ENCODE measurements at regions not wholly inside any gene's neighbourhood (a gene's known extent, or its start where the extent isn't known, plus 50 kb on each side); places are given as distances from the start of the nearest gene placed in this dataset.

DNA sequence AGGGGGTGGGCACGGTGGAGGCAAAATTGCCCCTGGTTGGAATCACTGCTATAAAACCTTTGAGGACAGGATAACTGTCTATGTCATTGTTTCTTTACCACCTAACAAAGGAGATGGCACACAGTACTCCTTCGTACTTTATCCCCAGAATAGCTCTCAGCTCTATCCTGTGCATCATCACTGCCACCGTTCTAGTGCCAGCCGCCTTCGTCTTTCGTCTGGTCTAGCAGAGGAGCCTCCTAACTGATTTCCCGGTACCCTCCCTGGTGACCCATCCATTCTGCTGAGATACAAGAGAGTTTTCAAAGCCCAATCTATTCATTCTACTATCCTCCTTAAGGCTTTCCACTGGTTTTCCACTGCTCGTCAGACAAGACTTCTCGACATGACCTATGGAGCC, 67.9 kb upstream of the PRICKLE2 start:
- Histone ChIP-seq H3K36me3 (ENCODE audit: control insufficient read depth, low read length) (no peaks in the 10 kb centered on the region), H3K4me2 (ENCODE audit: low read length) (no peak overlapping the region), H3K9me2 (replicated peaks; ENCODE audit: control insufficient read depth, low read length) (no peaks in the 10 kb centered on the region), H3K79me2 (ENCODE audit: control insufficient read depth, low read length) (no peaks in the 10 kb centered on the region), H3K9me3 (ENCODE audit: control insufficient read depth, insufficient read depth, low read length) (peaks cover 11% of the 10 kb centered on the region; the same call in 1 of the 2 replicates), H3K4me1 (ENCODE audit: control insufficient read depth, low read length) (no peaks in the 10 kb centered on the region), H3K27me3 (ENCODE audit: control insufficient read depth, low read length) (no peaks in the 10 kb centered on the region), H3K4me3 (ENCODE audit: low read length) (no peak overlapping the region), H4K20me1 (ENCODE audit: control insufficient read depth, insufficient read depth, low read depth, low read length) (no peaks in the 10 kb centered on the region), H3F3A (ENCODE audit: control insufficient read depth, insufficient read depth) (no peaks in the 10 kb centered on the region), H3K27ac (ENCODE audit: low read depth, low read length) (no peak overlapping the region)
- TF ChIP-seq, protein P1, sequence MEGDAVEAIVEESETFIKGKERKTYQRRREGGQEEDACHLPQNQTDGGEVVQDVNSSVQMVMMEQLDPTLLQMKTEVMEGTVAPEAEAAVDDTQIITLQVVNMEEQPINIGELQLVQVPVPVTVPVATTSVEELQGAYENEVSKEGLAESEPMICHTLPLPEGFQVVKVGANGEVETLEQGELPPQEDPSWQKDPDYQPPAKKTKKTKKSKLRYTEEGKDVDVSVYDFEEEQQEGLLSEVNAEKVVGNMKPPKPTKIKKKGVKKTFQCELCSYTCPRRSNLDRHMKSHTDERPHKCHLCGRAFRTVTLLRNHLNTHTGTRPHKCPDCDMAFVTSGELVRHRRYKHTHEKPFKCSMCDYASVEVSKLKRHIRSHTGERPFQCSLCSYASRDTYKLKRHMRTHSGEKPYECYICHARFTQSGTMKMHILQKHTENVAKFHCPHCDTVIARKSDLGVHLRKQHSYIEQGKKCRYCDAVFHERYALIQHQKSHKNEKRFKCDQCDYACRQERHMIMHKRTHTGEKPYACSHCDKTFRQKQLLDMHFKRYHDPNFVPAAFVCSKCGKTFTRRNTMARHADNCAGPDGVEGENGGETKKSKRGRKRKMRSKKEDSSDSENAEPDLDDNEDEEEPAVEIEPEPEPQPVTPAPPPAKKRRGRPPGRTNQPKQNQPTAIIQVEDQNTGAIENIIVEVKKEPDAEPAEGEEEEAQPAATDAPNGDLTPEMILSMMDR (IDR thresholded peaks at IDR 0.05; ENCODE audit: low read depth, low read length, poor library complexity, severe bottlenecking) = no peak
- TF ChIP-seq EZH2phosphoT487 (IDR thresholded peaks at IDR 0.05; ENCODE audit: borderline replicate concordance, low read length) = no peak

DNA sequence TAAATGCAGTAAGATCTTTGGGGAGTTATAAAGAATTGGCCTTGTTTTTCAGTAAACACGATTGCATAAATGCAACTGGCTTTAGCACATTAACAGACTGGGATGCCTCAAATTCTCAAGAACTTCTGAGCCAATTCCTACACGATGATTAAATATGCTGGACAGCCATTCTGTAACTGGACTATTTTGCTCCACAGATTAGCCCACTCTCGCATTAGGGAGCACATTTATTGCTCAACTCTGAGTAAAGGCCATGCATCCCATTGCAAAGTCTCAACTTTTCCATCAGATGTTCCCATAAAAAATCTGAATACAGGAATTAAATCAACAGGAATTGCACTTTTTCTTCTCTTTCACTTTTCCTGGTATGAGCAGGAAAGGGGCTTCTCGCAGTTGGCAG, 66.7 kb upstream of the PRICKLE2 start:
- TF ChIP-seq, protein P1 (IDR thresholded peaks at IDR 0.05; ENCODE audit: low read depth, low read length, poor library complexity, severe bottlenecking) = no peak
- no peak for TF ChIP-seq EZH2phosphoT487 (IDR thresholded peaks at IDR 0.05; ENCODE audit: borderline replicate concordance, low read length)

DNA sequence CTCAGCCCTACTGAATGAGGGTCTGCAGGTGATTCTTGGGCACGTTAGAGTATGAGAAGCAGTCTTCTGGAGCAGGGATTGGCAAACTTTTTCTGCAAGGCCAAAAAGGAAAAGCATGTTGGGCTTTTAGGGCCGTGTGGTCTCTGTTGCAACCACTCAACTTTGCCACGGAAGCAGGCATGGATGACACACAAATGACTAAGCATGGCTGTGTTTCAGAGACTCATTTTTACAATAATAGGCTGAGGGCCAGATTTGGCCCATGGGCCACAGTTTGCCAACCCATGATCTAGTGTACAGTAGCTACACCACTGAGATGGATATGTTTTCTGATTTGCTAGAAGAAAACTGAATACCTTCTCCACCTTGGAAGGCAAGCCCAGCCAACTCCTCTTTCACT, 66.1 kb upstream of the PRICKLE2 start:
- Histone ChIP-seq H3K4me1 (ENCODE audit: control insufficient read depth, low read length) (no peaks in the 10 kb centered on the region), H3K4me2 (ENCODE audit: low read length) (no peak overlapping the region), H3K9me2 (replicated peaks; ENCODE audit: control insufficient read depth, low read length) (no peaks in the 10 kb centered on the region), H3K79me2 (ENCODE audit: control insufficient read depth, low read length) (no peaks in the 10 kb centered on the region), H3K27me3 (ENCODE audit: control insufficient read depth, low read length) (no peaks in the 10 kb centered on the region), H4K20me1 (ENCODE audit: control insufficient read depth, insufficient read depth, low read depth, low read length) (no peaks in the 10 kb centered on the region), H3K9me3 (ENCODE audit: control insufficient read depth, insufficient read depth, low read length) (peaks cover 1% of the 10 kb centered on the region; the same call in 1 of the 2 replicates), H3F3A (ENCODE audit: control insufficient read depth, insufficient read depth) (no peaks in the 10 kb centered on the region), H3K27ac (ENCODE audit: low read depth, low read length) (no peak overlapping the region), H3K4me3 (ENCODE audit: low read length) (no peak overlapping the region), H3K36me3 (ENCODE audit: control insufficient read depth, low read length) (no peaks in the 10 kb centered on the region)
- no peak for TF ChIP-seq EZH2phosphoT487 (IDR thresholded peaks at IDR 0.05; ENCODE audit: borderline replicate concordance, low read length)
- TF ChIP-seq, protein P1 (IDR thresholded peaks at IDR 0.05; ENCODE audit: low read depth, low read length, poor library complexity, severe bottlenecking) = no peak

More for the DNA sequence above, 66.7 kb upstream of the PRICKLE2 start:
- Histone ChIP-seq H3K4me3 (ENCODE audit: low read length) (no peak overlapping the region), H3K9me2 (replicated peaks; ENCODE audit: control insufficient read depth, low read length) (no peaks in the 10 kb centered on the region), H3K27ac (ENCODE audit: low read depth, low read length) (no peak overlapping the region), H4K20me1 (ENCODE audit: control insufficient read depth, insufficient read depth, low read depth, low read length) (no peaks in the 10 kb centered on the region), H3F3A (ENCODE audit: control insufficient read depth, insufficient read depth) (no peaks in the 10 kb centered on the region), H3K27me3 (ENCODE audit: control insufficient read depth, low read length) (no peaks in the 10 kb centered on the region), H3K79me2 (ENCODE audit: control insufficient read depth, low read length) (no peaks in the 10 kb centered on the region), H3K4me2 (ENCODE audit: low read length) (no peak overlapping the region), H3K4me1 (ENCODE audit: control insufficient read depth, low read length) (no peaks in the 10 kb centered on the region), H3K9me3 (ENCODE audit: control insufficient read depth, insufficient read depth, low read length) (peaks cover 7% of the 10 kb centered on the region; the same call in 1 of the 2 replicates), H3K36me3 (ENCODE audit: control insufficient read depth, low read length) (no peaks in the 10 kb centered on the region)
